H1 (cell line): ENCODE measurements at regions not wholly inside any gene's neighbourhood (a gene's known extent, or its start where the extent isn't known, plus 50 kb on each side); places are given as distances from the start of the nearest gene placed in this dataset.

ENCODE experiments used
- BACH1 ChIP-seq: IDR thresholded peaks from 2 replicates; pipeline ENCODE4 v1.6.1; 2012; ENCODE audit warnings: low read length, improper control_type of control experiment
- POLR2AphosphoS5 ChIP-seq: IDR thresholded peaks from 2 replicates; pipeline ENCODE4 v1.6.1; 2011; ENCODE audit warnings: low read depth, low read length
- TBP ChIP-seq: IDR thresholded peaks from 2 replicates; pipeline ENCODE4 v1.6.1; 2011; ENCODE audit warnings: low read depth, low read length, improper control_type of control experiment
- TF ChIP-seq, protein P1 (sequence below): fragments of 300-600 bp; sonication (generic); IDR thresholded peaks from 2 replicates; pipeline ENCODE4 v1.7.1; 2012; ENCODE audit warnings: low read length, moderate library complexity, mild to moderate bottlenecking, inconsistent platforms; ENCODE audit not compliant: insufficient replicate concordance

DNA sequence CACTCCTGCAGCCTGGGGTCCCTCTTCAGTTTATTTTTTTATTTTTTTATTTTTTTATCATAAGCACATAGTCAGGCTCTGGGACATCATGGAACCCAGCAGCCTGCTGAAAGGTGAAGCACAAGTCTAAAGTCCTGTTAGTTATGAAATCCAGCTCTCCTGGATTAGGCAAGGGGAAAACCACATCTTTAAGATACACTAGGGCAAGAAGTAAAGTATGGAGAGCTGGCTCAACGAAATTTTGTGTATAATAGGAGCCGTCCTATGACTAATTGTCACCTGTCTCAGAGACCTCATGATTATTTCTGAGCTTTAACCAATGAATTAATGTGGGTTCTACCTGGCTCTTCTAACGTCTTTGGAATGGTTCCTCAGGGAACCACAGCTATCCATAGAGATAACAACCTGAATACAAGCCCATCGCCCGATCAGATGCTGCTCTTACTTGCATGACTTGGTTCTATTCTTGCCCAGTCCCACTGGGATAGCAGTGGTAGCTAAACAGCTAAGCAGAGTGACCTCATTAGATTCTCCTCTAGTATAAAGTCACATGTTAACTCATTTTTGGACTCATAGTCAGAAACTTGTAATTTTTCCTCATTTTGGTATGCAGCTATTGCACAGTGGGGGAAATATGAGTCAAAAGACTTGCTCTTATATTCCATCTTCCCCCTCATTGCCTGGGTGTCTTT, 122.7 kb downstream of the LMO4 start (continued):
- TF ChIP-seq, protein P1, sequence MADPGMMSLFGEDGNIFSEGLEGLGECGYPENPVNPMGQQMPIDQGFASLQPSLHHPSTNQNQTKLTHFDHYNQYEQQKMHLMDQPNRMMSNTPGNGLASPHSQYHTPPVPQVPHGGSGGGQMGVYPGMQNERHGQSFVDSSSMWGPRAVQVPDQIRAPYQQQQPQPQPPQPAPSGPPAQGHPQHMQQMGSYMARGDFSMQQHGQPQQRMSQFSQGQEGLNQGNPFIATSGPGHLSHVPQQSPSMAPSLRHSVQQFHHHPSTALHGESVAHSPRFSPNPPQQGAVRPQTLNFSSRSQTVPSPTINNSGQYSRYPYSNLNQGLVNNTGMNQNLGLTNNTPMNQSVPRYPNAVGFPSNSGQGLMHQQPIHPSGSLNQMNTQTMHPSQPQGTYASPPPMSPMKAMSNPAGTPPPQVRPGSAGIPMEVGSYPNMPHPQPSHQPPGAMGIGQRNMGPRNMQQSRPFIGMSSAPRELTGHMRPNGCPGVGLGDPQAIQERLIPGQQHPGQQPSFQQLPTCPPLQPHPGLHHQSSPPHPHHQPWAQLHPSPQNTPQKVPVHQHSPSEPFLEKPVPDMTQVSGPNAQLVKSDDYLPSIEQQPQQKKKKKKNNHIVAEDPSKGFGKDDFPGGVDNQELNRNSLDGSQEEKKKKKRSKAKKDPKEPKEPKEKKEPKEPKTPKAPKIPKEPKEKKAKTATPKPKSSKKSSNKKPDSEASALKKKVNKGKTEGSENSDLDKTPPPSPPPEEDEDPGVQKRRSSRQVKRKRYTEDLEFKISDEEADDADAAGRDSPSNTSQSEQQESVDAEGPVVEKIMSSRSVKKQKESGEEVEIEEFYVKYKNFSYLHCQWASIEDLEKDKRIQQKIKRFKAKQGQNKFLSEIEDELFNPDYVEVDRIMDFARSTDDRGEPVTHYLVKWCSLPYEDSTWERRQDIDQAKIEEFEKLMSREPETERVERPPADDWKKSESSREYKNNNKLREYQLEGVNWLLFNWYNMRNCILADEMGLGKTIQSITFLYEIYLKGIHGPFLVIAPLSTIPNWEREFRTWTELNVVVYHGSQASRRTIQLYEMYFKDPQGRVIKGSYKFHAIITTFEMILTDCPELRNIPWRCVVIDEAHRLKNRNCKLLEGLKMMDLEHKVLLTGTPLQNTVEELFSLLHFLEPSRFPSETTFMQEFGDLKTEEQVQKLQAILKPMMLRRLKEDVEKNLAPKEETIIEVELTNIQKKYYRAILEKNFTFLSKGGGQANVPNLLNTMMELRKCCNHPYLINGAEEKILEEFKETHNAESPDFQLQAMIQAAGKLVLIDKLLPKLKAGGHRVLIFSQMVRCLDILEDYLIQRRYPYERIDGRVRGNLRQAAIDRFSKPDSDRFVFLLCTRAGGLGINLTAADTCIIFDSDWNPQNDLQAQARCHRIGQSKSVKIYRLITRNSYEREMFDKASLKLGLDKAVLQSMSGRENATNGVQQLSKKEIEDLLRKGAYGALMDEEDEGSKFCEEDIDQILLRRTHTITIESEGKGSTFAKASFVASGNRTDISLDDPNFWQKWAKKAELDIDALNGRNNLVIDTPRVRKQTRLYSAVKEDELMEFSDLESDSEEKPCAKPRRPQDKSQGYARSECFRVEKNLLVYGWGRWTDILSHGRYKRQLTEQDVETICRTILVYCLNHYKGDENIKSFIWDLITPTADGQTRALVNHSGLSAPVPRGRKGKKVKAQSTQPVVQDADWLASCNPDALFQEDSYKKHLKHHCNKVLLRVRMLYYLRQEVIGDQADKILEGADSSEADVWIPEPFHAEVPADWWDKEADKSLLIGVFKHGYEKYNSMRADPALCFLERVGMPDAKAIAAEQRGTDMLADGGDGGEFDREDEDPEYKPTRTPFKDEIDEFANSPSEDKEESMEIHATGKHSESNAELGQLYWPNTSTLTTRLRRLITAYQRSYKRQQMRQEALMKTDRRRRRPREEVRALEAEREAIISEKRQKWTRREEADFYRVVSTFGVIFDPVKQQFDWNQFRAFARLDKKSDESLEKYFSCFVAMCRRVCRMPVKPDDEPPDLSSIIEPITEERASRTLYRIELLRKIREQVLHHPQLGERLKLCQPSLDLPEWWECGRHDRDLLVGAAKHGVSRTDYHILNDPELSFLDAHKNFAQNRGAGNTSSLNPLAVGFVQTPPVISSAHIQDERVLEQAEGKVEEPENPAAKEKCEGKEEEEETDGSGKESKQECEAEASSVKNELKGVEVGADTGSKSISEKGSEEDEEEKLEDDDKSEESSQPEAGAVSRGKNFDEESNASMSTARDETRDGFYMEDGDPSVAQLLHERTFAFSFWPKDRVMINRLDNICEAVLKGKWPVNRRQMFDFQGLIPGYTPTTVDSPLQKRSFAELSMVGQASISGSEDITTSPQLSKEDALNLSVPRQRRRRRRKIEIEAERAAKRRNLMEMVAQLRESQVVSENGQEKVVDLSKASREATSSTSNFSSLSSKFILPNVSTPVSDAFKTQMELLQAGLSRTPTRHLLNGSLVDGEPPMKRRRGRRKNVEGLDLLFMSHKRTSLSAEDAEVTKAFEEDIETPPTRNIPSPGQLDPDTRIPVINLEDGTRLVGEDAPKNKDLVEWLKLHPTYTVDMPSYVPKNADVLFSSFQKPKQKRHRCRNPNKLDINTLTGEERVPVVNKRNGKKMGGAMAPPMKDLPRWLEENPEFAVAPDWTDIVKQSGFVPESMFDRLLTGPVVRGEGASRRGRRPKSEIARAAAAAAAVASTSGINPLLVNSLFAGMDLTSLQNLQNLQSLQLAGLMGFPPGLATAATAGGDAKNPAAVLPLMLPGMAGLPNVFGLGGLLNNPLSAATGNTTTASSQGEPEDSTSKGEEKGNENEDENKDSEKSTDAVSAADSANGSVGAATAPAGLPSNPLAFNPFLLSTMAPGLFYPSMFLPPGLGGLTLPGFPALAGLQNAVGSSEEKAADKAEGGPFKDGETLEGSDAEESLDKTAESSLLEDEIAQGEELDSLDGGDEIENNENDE, result no peak
- TF ChIP-seq POLR2AphosphoS5 (no peak), BACH1 (no peak), TBP (no peak)
- TF ChIP-seq, all 59 proteins: peak for 0
